BE2C (cell line): ENCODE measurements at regions not wholly inside any gene's neighbourhood (a gene's known extent, or its start where the extent isn't known, plus 50 kb on each side); places are given as distances from the start of the nearest gene placed in this dataset.
"Not testable (repeated sequence)": the region's sequence is repeated elsewhere in the genome, so short reads cannot be mapped to it uniquely, and the experiment has no call there.

Experiments
- DNase-seq: peaks from one replicate; pipeline ENCODE4 v3.0.0-alpha.2; 2020
- H3K27me3 ChIP-seq: fragments of 250-450 bp; sonication (Bioruptor Pico); 2 replicates; pipeline ENCODE4 v1.5.1; 2020; ENCODE audit warnings: mild to moderate bottlenecking
- H3K36me3 ChIP-seq: fragments of 250-450 bp; sonication (Bioruptor Pico); 2 replicates; pipeline ENCODE4 v1.5.1; 2020; ENCODE audit warnings: mild to moderate bottlenecking
- H3K4me1 ChIP-seq: fragments of 250-450 bp; sonication (Bioruptor Pico); 2 replicates; pipeline ENCODE4 v1.5.1; 2020
- H3K4me3 ChIP-seq: 2 replicates; pipeline ENCODE4 v1.5.1; 2011; ENCODE audit warnings: low read depth, low read length
- H3K9me3 ChIP-seq: fragments of 250-450 bp; sonication (Bioruptor Pico); 2 replicates; pipeline ENCODE4 v1.5.1; 2020
- CTCF ChIP-seq: IDR thresholded peaks from 2 replicates; pipeline ENCODE4 v1.5.1; 2012; ENCODE audit warnings: mild to moderate bottlenecking, low read depth, low read length

- TF ChIP-seq CTCF: no peak
- H3K4me3 ChIP-seq: no peak overlapping the region
- H3K27me3 ChIP-seq: no peaks in the 10 kb centered on the region
- no peaks in the 10 kb centered on the region for H3K9me3 ChIP-seq
- peaks cover 5% of the 10 kb centered on the region for H3K4me1 ChIP-seq
- DNase-seq: no peak
- H3K36me3 ChIP-seq: peaks cover 4% of the 10 kb centered on the region
Observed at GRCh38 chr14:89473569-89473968, 56.5 kb upstream of the FOXN3 start.

GRCh38 chr14:89470401-89470800 lies 53.4 kb upstream of the FOXN3 start:
- no peak for DNase-seq
- Histone ChIP-seq H3K27me3 (no peaks in the 10 kb centered on the region), H3K4me1 (peaks cover 5% of the 10 kb centered on the region), H3K9me3 (no peaks in the 10 kb centered on the region), H3K36me3 (no peaks in the 10 kb centered on the region), H3K4me3 (no peak overlapping the region)
- no peak for TF ChIP-seq CTCF

GRCh38 chr14:89469210-89470198 lies 52.5 kb upstream of the FOXN3 start:
- Histone ChIP-seq H3K27me3 (no peaks in the 10 kb centered on the region), H3K9me3 (no peaks in the 10 kb centered on the region), H3K4me3 (no peak overlapping the region), H3K36me3 (no peaks in the 10 kb centered on the region), H3K4me1 (peaks cover 5% of the 10 kb centered on the region)
- no peak for TF ChIP-seq CTCF
- DNase-seq: no peak

GRCh38 chr14:89468566-89468965 lies 51.5 kb upstream of the FOXN3 start:
- no peak for TF ChIP-seq CTCF
- no peak for DNase-seq
- Histone ChIP-seq H3K36me3 (no peaks in the 10 kb centered on the region), H3K27me3 (no peaks in the 10 kb centered on the region), H3K4me1 (no peaks in the 10 kb centered on the region), H3K4me3 (no peak overlapping the region), H3K9me3 (no peaks in the 10 kb centered on the region)

GRCh38 chr14:89468030-89468429 lies 51.0 kb upstream of the FOXN3 start:
- not testable (repeated sequence) for DNase-seq, H3K36me3 ChIP-seq, H3K9me3 ChIP-seq, H3K4me1 ChIP-seq, H3K4me3 ChIP-seq, H3K27me3 ChIP-seq

GRCh38 chr14:89466944-89467343 lies 49.9 kb upstream of the FOXN3 start:
- DNase-seq: no peak
- no peak for TF ChIP-seq CTCF
- Histone ChIP-seq H3K9me3 (no peaks in the 10 kb centered on the region), H3K4me3 (no peak overlapping the region), H3K4me1 (no peaks in the 10 kb centered on the region), H3K36me3 (no peaks in the 10 kb centered on the region), H3K27me3 (no peaks in the 10 kb centered on the region)
